ENCODE measurements at regions not wholly inside any gene's neighbourhood (a gene's known extent, or its start where the extent isn't known, plus 50 kb on each side); places are given as distances from the start of the nearest gene placed in this dataset.

DNA sequence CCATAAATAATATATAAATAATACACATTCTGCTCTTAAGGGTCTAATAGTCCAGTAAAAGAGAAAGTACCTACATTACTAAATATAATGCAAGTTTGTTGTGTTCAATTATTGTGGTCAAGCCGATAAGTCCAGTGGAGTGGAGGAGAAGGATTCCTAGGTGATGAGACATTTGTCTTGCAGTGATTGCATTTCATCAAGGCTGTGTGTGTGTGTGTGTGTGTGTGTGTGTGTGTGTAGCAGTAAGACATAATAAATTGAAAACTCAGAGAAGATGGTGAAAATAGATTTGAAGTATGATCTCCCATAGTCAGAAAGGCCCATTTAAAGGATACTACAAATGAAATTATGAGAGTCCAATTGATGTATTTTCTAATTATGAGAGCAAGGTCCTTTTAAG lies 192.5 kb upstream of the SEMA3C start:
- Histone ChIP-seq H3K4me2 (ENCODE audit: control insufficient read depth, extremely low read depth, insufficient read depth, low read depth, low read length) (no peak overlapping the region), H3K27ac (ENCODE audit: control insufficient read depth, insufficient read depth, low read length) (no peak overlapping the region)

DNA sequence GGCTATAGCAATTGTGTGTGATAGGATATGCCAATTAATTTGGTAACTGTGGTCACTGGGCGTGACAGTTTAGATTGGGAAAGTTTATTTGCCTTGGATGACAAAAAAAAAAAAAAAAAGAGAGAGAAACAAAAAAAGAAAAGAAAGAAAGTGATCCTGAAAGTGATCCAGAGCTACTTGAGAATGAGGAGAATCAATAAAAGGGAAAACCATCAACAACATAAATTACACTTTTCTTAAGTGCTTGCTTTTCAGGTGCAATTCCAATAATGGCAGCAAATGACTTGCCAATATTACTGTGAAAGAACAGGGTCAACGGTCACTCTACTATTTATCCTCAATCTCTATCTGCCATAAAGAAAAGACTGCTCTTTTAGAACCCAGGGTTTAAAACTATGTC lies 191.8 kb upstream of the SEMA3C start:
- dilution Hi-C loops (cut with MboI; ENCODE audit: extremely low pct_ligation_motif_present, low sequenced_read_pairs), result no loop called here
- Histone ChIP-seq H3K4me3 (ENCODE audit: control insufficient read depth in 2 of 3, extremely low read depth in 1 of 3, insufficient read depth in 2 of 3, low read depth in 1 of 3, low read length in 3 of 3) (no peak overlapping the region), H2AFZ (ENCODE audit: control insufficient read depth, low read length) (no peak overlapping the region), H3K36me3 (ENCODE audit: control insufficient read depth in 2 of 2, extremely low read depth in 1 of 2, insufficient read depth in 2 of 2, low read length in 2 of 2) (no peaks in the 10 kb centered on the region), H3K9me3 (ENCODE audit: control insufficient read depth, low read depth, low read length) (no peaks in the 10 kb centered on the region), H3K9ac (ENCODE audit: control insufficient read depth, extremely low read depth, insufficient read depth, low read length) (no peak overlapping the region), H3K4me2 (ENCODE audit: control insufficient read depth, extremely low read depth, insufficient read depth, low read depth, low read length) (no peak overlapping the region), H3K27me3 (ENCODE audit: control insufficient read depth, extremely low read depth, insufficient read depth, low read length) (no peaks in the 10 kb centered on the region), H3K79me2 (ENCODE audit: control insufficient read depth, insufficient read depth, low read length) (no peaks in the 10 kb centered on the region), H4K20me1 (ENCODE audit: control insufficient read depth, extremely low read depth, insufficient read depth, low read length) (no peaks in the 10 kb centered on the region), H3K9me1 (ENCODE audit: control insufficient read depth, extremely low read depth, insufficient read depth, low read length) (no peaks in the 10 kb centered on the region), H3K27ac (ENCODE audit: control insufficient read depth, insufficient read depth, low read length) (no peak overlapping the region), H3K4me1 (ENCODE audit: control insufficient read depth, extremely low read depth, insufficient read depth, low read length) (no peaks in the 10 kb centered on the region)
- FAIRE-seq (no peak), DNase-seq (ENCODE audit: low read depth, low spot score) (no peak)
- TF ChIP-seq, protein P1, sequence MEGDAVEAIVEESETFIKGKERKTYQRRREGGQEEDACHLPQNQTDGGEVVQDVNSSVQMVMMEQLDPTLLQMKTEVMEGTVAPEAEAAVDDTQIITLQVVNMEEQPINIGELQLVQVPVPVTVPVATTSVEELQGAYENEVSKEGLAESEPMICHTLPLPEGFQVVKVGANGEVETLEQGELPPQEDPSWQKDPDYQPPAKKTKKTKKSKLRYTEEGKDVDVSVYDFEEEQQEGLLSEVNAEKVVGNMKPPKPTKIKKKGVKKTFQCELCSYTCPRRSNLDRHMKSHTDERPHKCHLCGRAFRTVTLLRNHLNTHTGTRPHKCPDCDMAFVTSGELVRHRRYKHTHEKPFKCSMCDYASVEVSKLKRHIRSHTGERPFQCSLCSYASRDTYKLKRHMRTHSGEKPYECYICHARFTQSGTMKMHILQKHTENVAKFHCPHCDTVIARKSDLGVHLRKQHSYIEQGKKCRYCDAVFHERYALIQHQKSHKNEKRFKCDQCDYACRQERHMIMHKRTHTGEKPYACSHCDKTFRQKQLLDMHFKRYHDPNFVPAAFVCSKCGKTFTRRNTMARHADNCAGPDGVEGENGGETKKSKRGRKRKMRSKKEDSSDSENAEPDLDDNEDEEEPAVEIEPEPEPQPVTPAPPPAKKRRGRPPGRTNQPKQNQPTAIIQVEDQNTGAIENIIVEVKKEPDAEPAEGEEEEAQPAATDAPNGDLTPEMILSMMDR (optimal IDR thresholded peaks at IDR 0.05 in 1 of 3, IDR thresholded peaks at IDR 0.05 in 1 of 3, conservative IDR thresholded peaks at IDR 0.05 in 1 of 3; ENCODE audit: extremely low read depth in 1 of 3, insufficient read depth in 2 of 3, low read length in 3 of 3), result no peak
- TF ChIP-seq EZH2 (IDR thresholded peaks at IDR 0.05; ENCODE audit: low read length), result no peak

More for the DNA sequence above, 192.5 kb upstream of the SEMA3C start:
- Histone ChIP-seq H2AFZ (ENCODE audit: control insufficient read depth, low read length) (peak overlapping the region; percentile 42), H3K27me3 (ENCODE audit: control insufficient read depth, extremely low read depth, insufficient read depth, low read length) (no peaks in the 10 kb centered on the region), H3K36me3 (ENCODE audit: control insufficient read depth in 2 of 2, extremely low read depth in 1 of 2, insufficient read depth in 2 of 2, low read length in 2 of 2) (no peaks in the 10 kb centered on the region), H4K20me1 (ENCODE audit: control insufficient read depth, extremely low read depth, insufficient read depth, low read length) (no peaks in the 10 kb centered on the region), H3K9me1 (ENCODE audit: control insufficient read depth, extremely low read depth, insufficient read depth, low read length) (no peaks in the 10 kb centered on the region), H3K79me2 (ENCODE audit: control insufficient read depth, insufficient read depth, low read length) (no peaks in the 10 kb centered on the region), H3K9ac (ENCODE audit: control insufficient read depth, extremely low read depth, insufficient read depth, low read length) (no peak overlapping the region), H3K9me3 (ENCODE audit: control insufficient read depth, low read depth, low read length) (no peaks in the 10 kb centered on the region), H3K4me1 (ENCODE audit: control insufficient read depth, extremely low read depth, insufficient read depth, low read length) (no peaks in the 10 kb centered on the region), H3K4me3 (ENCODE audit: control insufficient read depth in 2 of 3, extremely low read depth in 1 of 3, insufficient read depth in 2 of 3, low read depth in 1 of 3, low read length in 3 of 3) (no peak overlapping the region)
- TF ChIP-seq, protein P1 (optimal IDR thresholded peaks at IDR 0.05 in 1 of 3, IDR thresholded peaks at IDR 0.05 in 1 of 3, conservative IDR thresholded peaks at IDR 0.05 in 1 of 3; ENCODE audit: extremely low read depth in 1 of 3, insufficient read depth in 2 of 3, low read length in 3 of 3), result no peak
- no peak for TF ChIP-seq EZH2 (IDR thresholded peaks at IDR 0.05; ENCODE audit: low read length)
- DNase-seq (ENCODE audit: low read depth, low spot score) (peak; percentile 35), FAIRE-seq (no peak)
- dilution Hi-C loops (cut with MboI; ENCODE audit: extremely low pct_ligation_motif_present, low sequenced_read_pairs), result no loop called here
